GM10266 (cell line): ENCODE measurements at regions not wholly inside any gene's neighbourhood (a gene's known extent, or its start where the extent isn't known, plus 50 kb on each side); places are given as distances from the start of the nearest gene placed in this dataset.

Source experiments
- DNase-seq: peaks from one replicate; pipeline ENCODE4 v3.0.0; 2012; ENCODE audit errors: extremely low spot score
- CTCF ChIP-seq: IDR thresholded peaks from 2 replicates; pipeline ENCODE4 v1.5.1; 2012; ENCODE audit warnings: mild to moderate bottlenecking, low read depth; ENCODE audit not compliant: control insufficient read depth, insufficient read depth; ENCODE audit errors: missing control alignments

- no peak for TF ChIP-seq CTCF
Measured at GRCh38 chr20:48416002-48416401, 411.8 kb downstream of the PREX1 start.

GRCh38 chr20:48414786-48415185 lies 413.0 kb downstream of the PREX1 start:
- no peak for DNase-seq

More at GRCh38 chr20:48416002-48416401, 411.8 kb downstream of the PREX1 start:
- peak; percentile 47 for DNase-seq

GRCh38 chr20:48411919-48412522 lies 415.8 kb downstream of the PREX1 start:
- DNase-seq = no peak
- TF ChIP-seq CTCF = no peak

More at GRCh38 chr20:48414786-48415185, 413.0 kb downstream of the PREX1 start:
- TF ChIP-seq CTCF = no peak

- TF ChIP-seq CTCF = no peak
- DNase-seq = no peak
Measured at GRCh38 chr20:48411245-48411644, 416.6 kb downstream of the PREX1 start.

- no peak for TF ChIP-seq CTCF
- DNase-seq = no peak
Measured at GRCh38 chr20:48409055-48409615, 418.7 kb downstream of the PREX1 start.

GRCh38 chr20:48407710-48408109 lies 420.1 kb downstream of the PREX1 start:
- no peak for DNase-seq

More at GRCh38 chr20:48407710-48408109, 420.1 kb downstream of the PREX1 start:
- TF ChIP-seq CTCF = no peak
